COR-L47 (cell line): ENCODE measurements at regions not wholly inside any gene's neighbourhood (a gene's known extent, or its start where the extent isn't known, plus 50 kb on each side); places are given as distances from the start of the nearest gene placed in this dataset.

Experiments
- DNase-seq: peaks from one replicate; lab custom pipeline; 2025; lab: John Stamatoyannopoulos, UW

DNA sequence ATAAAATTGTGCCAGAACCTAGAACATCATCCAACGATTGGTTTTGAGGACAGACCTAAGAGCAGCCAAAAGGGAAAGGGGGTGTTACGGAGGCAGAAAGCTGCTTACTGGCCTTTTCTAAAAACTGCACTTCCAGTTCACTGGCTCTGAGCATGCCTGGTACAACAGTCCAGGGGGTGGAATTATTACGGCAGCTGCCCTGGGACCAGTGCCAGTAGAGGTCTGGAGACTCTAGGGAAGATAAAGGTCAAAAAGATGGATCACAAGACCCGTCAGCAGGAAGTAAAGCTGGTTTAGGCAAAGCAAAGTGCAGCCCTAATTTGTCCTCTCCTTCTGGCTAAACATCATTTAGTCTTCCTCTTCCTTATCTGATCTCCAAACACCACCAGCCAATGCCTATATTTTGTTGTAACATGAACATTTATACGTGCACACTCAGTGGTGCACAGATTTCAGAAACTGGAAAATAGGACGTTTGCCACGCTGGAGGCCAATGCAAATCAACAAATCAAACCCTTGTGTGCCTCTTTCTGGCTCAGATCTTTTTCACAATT, 216.4 kb upstream of the DPP6 start:
- DNase-seq, result no peak

- no peak for DNase-seq
These were observed 213.6 kb upstream of the DPP6 start for GRCh38 chr7:153838591-153838990.

DNA sequence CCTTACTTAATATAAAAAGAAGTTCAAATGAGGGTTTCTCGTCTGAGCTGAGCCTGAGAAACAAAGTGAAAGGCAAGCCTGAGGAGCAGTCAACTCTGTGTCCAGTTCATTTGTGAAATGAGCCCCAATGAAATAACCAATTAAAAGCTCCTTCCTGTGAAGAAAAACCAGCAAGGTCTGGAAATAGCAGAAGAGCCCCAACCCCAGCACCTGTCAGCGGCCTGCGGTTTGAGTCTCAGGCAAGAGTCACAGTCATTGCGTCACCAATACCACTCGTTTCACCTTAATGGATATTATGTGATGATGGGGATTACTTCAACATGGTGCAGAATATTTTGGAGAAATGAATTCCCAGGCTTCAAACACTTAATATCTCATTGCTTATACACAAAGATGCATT, 211.3 kb upstream of the DPP6 start:
- no peak for DNase-seq

DNA sequence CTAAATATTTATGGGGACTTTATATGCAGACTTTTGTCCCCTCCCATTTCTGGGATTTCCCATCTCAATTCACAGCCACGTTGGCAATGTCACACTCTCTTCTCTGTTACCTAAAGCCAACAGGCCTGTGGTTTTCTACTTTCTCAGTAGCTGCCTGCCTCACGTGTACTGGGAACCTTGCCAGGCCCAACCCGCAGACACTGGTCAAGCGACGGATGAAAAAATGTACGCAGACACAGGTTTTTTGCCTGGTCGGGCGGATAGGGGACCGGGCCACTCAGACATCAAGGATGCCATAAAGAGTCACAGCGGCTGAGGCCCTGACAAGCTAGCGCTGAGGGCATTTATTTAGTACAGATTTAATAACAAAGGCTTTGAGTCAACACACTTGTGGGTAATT, 204.4 kb upstream of the DPP6 start:
- DNase-seq, result no peak

DNA sequence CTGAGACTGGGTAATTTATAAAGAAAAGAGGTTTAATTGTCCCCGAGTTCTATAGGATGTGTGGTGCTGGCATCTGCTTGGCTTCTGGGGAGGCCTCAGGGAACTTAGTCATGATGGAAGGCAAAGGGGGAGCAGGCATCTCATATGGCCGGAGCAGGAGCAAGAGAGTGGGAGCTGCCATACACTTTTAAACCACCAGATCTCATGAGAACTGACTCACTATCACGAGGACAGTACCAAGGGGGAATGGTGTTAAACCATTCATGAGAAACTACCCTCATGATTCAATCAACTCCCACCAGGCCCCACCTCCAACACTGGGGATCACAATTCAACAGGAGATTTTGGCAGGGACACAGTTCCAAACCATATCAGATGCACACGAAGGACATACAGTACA, 199.9 kb upstream of the DPP6 start:
- no peak for DNase-seq

- DNase-seq, result no peak
These were observed 193.8 kb upstream of the DPP6 start for GRCh38 chr7:153858355-153858754.

DNA sequence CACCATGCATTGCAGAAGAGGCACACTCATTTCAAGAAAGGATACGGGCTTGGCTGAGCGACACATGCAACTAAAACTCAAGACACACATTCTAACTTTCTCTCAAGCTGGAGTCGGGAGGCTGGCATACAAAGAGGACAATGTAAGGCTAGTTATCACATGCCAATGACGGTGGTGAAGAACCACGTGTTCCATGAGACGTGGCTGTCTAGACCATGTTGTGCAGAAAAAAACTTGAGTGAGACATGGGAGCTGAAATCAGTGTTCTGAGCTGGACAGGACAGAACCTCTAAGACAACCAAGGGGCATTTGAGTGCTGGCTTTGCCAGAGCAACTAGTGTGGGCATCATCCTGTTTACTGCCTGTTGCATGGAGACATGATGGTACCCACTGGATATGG, 193.0 kb upstream of the DPP6 start:
- no peak for DNase-seq

DNA sequence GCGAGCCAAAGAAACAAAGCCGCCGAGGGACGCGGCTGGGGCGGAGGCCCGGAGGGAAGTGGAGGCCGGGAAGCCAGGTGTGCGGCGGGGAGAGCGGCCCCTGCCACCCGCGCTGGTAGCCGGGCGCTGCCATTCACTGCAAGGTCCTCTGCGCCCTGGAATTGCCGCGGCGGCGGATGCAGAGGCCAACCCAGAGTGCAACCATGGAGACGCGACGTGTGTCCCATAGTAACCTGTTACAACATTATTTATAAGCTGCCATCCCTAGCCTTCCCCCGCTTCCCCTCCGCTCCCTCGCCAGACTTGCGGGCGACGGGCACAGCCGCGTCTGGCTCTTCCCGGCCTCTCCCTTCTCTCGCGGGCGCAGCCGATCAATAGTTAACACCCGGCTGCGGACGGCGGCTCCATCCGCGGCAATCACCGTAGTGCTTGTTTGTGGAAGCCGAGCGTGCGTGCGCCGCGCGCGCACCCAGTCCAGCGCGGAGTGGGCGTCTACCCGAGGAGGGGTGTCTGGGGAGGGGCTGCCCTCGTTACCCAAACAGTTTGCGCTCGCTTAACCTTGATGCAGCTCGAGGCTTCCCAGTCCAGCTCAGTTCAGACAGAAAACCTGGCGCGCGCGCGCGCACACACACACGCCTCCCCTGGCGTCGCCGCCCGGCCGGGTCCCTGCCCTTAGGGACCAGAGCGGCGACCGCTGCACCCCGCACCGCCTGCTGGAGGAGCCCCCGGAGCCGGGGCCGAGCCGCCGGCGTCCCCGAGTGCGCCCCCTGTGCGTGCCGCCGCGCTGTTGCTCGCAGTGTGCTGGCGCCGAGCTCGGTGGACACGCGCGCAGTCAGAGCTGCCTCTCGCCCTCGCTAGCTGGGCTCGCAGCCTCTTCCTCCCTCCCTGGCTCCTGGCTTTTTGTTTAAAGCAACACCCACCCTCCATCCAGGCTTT, 165.4 kb upstream of the DPP6 start:
- DNase-seq, result no peak

GRCh38 chr7:153887749-153888569, 164.2 kb upstream of the DPP6 start:
- no peak for DNase-seq

GRCh38 chr7:153891990-153892389, 160.2 kb upstream of the DPP6 start:
- DNase-seq, result no peak

DNA sequence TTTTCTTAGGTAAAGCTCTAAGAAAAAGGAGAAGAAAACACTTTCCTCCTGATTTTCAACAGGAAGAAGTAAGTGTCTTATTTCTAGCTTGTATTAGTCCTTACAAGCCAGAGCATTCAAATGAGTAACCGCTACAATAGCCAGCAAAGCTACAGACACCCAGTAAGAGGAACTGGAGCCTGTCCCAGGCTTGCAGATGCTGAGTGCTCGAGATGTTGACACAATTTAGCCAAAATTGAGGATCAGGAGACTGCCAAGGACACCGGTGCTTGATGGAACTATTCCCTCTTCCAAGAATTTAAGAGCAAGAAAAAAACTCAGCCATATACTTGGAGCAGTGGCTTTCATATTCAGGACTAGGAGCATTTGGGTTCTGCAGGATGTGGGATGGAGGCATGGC, 149.3 kb upstream of the DPP6 start:
- DNase-seq, result no peak

DNA sequence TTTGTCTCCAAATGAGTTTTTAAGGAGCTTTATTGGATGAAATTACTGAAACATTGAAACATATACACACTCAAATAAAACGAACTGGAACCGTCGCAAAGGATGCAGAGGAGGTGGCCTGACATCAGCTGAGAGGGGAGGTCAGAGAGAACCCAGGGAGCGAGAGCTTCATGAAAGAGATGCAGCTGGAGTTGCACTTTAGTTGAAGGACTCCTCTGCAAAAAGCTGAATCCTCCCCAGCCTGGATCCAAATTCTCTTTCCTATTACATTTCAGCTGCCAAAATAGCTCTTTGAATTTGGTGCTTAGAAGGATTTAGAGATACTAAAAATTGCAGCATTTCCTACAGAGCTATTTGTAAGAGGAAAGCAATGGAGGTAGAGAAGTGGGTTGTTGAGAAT, 140.0 kb upstream of the DPP6 start:
- no peak for DNase-seq

GRCh38 chr7:153920126-153920525, 132.1 kb upstream of the DPP6 start:
- no peak for DNase-seq

DNA sequence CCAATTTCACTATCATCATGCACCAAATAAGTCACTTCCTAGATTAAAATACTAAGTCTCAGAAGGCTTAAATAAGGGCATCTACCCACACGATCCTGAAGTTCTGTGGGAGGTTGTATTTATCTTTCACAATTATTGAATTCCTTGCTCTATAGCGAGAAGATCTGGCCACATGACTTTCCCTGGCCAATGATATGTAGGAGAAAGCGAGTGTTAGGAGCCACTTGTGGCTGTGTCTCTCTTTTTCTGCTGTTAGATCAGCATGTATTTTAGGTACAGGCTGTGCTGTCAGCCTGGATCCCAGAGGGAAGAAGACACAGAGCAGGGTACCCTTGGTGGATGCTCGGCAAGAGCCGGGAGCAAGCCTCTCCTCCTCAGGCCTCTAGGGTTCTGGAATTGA, 131.3 kb upstream of the DPP6 start:
- DNase-seq, result no peak

DNA sequence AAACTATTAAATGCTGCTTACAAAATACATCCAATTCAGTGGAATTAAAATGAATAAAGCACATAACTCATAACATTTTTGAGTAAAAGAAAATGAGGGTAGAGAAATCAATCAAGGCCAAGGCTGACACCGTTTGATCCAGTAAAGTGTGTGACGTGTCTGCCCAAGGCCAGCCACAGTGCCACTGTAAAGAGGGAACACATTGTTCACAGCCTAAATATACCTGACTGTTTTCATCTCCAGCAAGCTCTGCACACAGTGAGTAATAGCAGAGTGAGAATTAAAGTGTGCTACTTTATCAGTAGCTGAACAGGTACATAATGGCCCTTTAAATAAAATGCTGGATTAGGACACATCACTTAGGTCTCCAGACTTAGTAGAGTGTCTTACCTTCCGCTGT, 130.8 kb upstream of the DPP6 start:
- no peak for DNase-seq

DNA sequence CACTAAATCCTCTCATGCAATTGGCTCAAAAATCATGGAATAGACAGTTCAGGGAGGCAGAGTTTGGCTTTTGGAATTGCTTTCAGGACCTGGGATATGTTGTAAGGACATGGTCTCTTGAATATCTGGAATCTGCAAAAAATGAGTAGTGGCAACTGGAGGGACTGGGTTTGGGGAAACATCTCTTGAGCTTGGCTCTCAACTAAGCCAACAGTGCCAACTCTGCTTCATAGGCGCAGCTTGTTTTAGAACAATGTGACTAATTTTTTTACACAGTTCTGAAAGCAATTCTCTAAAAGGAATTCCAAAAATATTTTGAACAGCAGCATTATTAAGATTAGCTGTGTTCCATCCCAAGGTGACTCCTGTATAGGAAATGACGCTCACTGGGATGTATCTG, 121.5 kb upstream of the DPP6 start:
- DNase-seq, result no peak

- DNase-seq, result no peak
These were observed 118.2 kb upstream of the DPP6 start for GRCh38 chr7:153934048-153934447.

- DNase-seq, result no peak
These were observed 117.6 kb upstream of the DPP6 start for GRCh38 chr7:153934629-153935028.

DNA sequence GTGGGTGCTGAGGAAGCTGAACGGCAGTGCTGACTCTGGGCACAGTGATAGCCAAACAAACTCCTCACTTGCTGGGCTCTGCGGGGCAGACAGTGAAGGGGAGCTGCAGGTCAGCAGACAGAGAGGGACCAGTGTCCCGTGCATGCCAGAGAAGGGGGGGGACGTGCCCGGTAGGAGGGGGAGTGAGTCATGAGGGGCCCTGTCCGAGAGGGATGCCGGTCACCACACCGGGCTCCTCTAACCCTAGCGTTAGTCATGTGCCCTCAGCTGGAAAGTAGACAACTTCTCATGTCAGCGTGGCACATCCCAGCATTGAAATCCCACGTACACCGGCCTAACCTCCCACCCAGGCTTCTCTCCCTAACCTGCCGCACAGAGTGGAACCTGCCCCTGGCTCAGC, 117.1 kb upstream of the DPP6 start:
- no peak for DNase-seq

GRCh38 chr7:153938451-153938850, 113.7 kb upstream of the DPP6 start:
- no peak for DNase-seq

DNA sequence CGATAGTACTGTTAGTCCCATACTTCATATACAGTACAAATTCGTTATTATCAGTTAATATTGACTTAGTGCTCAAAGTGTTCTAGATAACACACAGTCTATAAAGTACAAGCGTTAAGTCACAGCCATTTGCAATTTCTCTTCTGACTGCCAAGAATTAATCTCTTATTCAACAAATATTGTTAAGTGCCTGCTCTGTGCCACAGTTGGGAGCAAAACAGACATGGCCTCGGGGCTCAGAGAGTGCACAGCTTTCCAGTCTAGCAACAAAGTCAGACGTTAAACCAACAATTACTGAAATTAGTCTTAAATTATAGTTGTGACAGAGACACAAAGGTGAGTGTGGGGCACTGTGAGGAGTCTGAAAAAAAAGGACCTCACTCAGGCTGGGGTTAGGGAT, 113.0 kb upstream of the DPP6 start:
- no peak for DNase-seq

DNA sequence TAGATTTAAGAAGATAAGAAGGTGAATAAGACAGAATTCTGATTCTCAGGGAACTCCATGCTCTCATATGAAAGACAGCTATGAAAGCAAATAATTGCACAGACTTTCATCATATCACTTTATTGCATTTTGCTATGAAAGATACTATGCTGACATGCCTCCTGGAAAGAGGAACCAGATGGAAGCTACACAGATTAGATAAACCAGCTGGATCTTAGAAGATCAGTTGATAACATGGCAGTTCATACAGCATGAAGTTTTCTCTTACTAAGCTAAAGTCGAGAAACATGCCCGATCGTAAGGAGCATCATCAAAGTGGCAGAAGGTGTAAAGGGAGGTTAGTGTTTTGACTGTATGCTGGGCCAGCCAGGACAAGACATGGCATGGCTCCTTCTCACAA, 112.5 kb upstream of the DPP6 start:
- DNase-seq, result no peak

- no peak for DNase-seq
These were observed 111.1 kb upstream of the DPP6 start for GRCh38 chr7:153941061-153941460.
